Epithelial cell of proximal tubule (primary cell): ENCODE measurements at regions not wholly inside any gene's neighbourhood (a gene's known extent, or its start where the extent isn't known, plus 50 kb on each side); places are given as distances from the start of the nearest gene placed in this dataset.

Source experiments
- DNase-seq: peaks from one replicate; pipeline ENCODE4 v3.0.0-alpha.2; 2011; ENCODE audit warnings: low read depth
- H3K4me3 ChIP-seq: 2 replicates; pipeline ENCODE4 v1.5.1; 2011; ENCODE audit warnings: low read depth, mild to moderate bottlenecking, low read length
- TF ChIP-seq, protein P1 (sequence below): conservative IDR thresholded peaks from 2 replicates; pipeline ENCODE4 v1.5.1; 2012; ENCODE audit warnings: low read depth, mild to moderate bottlenecking, low read length

GRCh38 chr14:94886931-94887330, 117.0 kb upstream of the GSC start:
- H3K4me3 ChIP-seq, result no peak overlapping the region
- no peak for DNase-seq
- TF ChIP-seq, protein P1, sequence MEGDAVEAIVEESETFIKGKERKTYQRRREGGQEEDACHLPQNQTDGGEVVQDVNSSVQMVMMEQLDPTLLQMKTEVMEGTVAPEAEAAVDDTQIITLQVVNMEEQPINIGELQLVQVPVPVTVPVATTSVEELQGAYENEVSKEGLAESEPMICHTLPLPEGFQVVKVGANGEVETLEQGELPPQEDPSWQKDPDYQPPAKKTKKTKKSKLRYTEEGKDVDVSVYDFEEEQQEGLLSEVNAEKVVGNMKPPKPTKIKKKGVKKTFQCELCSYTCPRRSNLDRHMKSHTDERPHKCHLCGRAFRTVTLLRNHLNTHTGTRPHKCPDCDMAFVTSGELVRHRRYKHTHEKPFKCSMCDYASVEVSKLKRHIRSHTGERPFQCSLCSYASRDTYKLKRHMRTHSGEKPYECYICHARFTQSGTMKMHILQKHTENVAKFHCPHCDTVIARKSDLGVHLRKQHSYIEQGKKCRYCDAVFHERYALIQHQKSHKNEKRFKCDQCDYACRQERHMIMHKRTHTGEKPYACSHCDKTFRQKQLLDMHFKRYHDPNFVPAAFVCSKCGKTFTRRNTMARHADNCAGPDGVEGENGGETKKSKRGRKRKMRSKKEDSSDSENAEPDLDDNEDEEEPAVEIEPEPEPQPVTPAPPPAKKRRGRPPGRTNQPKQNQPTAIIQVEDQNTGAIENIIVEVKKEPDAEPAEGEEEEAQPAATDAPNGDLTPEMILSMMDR, result no peak

GRCh38 chr14:94885481-94886155, 115.7 kb upstream of the GSC start:
- TF ChIP-seq, protein P1, result no peak

DNA sequence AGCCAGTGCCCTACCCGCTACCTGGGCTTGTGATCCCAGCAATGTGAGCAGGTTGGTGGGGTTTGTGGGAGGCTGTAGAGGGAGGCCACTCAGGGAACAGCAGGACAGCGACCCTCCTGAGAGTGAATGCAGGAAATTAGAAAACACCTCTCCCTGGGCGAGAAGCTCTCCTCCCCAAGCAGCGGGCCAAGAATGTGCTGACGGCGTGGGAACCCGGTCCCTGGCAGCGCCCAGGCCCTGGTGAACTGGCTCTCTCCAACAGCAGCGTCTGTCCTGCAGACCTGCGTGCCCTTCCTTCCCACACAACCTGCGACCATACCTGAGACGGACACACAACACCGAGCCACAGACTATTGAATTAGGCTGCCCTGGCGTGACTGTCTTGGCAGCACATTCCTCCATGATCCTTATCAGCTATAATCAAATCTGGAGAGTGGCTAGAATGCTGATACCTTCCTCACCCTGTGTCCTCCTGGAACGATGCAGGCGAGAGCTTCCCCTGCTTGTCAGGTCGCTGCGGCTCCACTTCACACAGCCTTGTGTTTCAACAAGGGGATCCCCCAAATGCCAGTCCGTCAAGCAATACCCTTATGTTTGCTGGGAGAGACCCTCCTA, 114.8 kb upstream of the GSC start:
- TF ChIP-seq, protein P1, result no peak
- DNase-seq, result no peak
- no peak overlapping the region for H3K4me3 ChIP-seq

More at GRCh38 chr14:94885481-94886155, 115.7 kb upstream of the GSC start:
- DNase-seq, result no peak
- no peak overlapping the region for H3K4me3 ChIP-seq

GRCh38 chr14:94882401-94882800, 112.5 kb upstream of the GSC start:
- no peak overlapping the region for H3K4me3 ChIP-seq
- no peak for DNase-seq
- TF ChIP-seq, protein P1, result no peak

DNA sequence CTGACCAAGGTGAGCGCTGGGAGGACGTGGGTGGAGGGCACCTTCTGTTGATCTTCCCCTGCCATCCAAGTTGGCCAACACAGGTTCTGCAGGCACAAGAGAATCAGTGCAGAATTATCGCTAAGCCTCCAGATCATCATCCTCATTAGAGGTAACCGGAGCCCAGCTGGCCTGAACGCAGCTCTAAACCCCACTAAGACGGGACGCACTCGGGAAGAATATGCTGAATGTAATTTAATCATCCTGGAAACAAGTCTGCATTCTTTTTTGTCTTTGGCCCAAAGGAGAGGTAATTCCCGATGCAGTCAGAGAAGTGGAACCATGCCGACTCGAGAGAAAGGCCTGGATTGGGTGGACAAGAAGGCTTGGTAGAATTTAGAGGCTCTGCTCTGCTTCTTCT, 111.0 kb upstream of the GSC start:
- no peak overlapping the region for H3K4me3 ChIP-seq
- TF ChIP-seq, protein P1, result no peak
- DNase-seq, result no peak

- DNase-seq, result no peak
- no peak overlapping the region for H3K4me3 ChIP-seq
- TF ChIP-seq, protein P1, result no peak
Measured at GRCh38 chr14:94880106-94880505, 110.2 kb upstream of the GSC start.

DNA sequence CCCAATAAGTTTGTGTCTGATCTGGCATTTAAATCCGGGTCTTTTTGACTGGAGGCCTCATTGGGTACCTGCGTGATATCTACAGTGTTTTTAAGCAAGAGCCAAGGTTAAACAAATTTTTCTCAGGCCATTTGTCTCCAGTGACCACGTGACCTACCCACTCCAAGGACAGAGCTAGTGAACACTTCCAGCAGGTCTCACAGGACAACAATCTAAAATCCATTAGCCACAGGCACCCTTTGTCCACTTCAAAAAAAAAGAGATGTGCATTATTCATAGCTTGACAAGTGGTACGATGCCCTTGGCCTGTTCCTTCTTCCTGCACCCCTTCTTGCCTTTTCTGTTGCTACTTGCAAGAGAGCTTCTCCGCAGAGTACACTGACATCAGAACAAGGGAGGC, 109.6 kb upstream of the GSC start:
- TF ChIP-seq, protein P1, result no peak

More for the DNA sequence above, 109.6 kb upstream of the GSC start:
- DNase-seq, result no peak
- H3K4me3 ChIP-seq, result no peak overlapping the region
